ENCODE measurements at regions not wholly inside any gene's neighbourhood (a gene's known extent, or its start where the extent isn't known, plus 50 kb on each side); places are given as distances from the start of the nearest gene placed in this dataset.
"Not testable (repeated sequence)": the region's sequence is repeated elsewhere in the genome, so short reads cannot be mapped to it uniquely, and the experiment has no call there.

DNA sequence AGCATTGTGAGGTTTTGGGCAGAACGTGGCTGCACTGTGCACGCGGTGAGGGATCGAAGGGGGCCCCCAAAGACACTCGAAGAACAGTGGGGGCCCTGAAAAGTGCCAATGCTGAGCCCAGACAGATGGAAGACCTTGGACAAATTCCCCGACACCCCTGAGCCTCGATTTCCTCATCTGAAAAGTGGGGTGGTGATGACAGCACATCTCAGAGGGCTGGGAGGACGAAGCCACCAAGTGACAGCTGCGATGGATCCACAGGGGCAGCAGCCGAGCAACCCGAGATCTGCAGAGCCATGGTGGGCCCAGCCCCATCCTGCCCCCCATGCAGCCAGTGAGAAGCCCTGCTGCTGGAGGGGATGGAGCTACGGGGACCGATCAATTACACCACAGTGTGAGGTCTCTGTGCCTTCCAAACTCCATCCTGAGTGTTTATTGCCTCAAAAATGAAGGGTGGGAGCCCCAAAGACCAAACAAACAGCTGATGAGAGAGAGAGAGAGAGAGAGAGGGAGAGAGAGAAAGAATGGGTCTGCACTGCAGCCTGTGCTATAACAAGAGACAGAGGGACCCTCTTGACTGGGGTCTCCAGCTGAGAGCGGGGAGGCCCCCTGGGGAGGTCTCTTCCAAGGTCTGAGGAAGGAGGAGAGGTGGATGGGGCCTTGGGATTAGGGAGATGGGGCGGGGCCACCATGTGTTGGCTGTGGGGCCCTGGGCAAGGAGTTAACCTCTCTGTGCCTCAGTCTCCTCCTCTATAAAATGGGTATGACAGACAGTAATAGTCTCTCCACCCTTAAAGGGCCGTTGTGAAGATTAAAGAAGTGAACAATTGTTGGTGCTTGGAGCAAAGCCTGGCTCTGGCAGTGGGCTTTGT lies 134.4 kb upstream of the IER5L start:
- H3K27ac Mint-ChIP-seq, result no peak overlapping the region
- H3K4me3 Mint-ChIP-seq, result no peak overlapping the region
- no peaks in the 10 kb centered on the region for H3K36me3 Mint-ChIP-seq
- no peaks in the 10 kb centered on the region for H3K9me3 Mint-ChIP-seq (ENCODE audit: low read depth)
- peaks cover 4% of the 10 kb centered on the region for H3K4me1 Mint-ChIP-seq (ENCODE audit: low read depth)
- no peaks in the 10 kb centered on the region for H3K27me3 Mint-ChIP-seq

DNA sequence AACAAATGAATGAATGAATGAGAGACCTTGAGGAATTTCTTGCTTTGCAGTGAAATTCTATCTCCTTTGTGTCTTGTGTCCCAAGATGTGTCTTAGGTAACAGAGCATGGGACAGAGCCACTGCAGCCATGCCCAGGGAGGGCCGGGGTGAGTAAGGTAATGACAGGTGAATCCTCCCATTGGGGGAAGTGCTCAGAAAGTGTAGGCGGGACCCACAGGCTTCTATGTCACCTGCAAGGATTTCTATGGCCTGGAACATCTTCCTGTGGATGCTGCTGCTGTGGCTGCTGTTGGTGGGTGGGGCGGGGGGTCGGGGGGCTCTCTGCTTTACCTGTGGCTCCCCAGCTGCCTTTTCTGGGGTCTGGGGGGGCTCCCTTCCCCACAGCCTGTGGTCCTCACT lies 133.6 kb upstream of the IER5L start:
- Mint-ChIP-seq H3K27ac (no peak overlapping the region), H3K9me3 (ENCODE audit: low read depth) (no peaks in the 10 kb centered on the region), H3K4me1 (ENCODE audit: low read depth) (peaks cover 10% of the 10 kb centered on the region), H3K4me3 (no peak overlapping the region), H3K36me3 (no peaks in the 10 kb centered on the region), H3K27me3 (no peaks in the 10 kb centered on the region)

DNA sequence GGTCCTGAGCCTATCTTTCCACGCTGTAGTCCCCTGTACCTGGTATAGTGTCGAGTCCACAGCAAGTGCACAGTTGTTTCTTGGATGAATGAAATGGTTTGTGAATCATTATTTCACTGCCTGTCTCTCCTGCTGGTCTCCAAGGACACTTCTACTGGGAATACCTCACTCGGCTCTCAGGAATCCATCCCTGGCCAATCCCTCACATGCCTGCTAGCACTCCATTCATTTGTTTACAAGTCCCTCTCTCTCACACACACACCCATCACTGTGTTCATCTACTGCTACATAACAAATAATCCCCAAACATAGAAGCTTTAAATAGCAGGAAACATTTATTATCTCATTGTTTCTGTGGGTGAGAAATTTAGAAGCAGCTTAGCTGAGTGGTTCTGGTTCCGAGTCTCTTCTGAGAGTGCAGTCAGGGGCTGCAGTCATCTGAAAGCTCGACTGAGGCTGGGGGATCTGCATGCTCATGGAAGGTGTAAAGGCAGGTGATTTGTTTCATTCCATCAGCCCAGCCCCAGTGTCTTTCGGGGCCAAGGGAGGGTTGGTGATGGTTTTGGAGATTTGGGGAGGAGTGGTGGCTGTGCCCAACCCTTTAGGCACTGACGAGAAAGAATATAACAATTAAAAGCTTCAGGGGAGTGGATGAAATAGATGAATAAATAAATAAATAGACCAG lies 132.7 kb upstream of the IER5L start:
- no peak overlapping the region for H3K27ac Mint-ChIP-seq
- H3K27me3 Mint-ChIP-seq, result no peaks in the 10 kb centered on the region
- H3K4me3 Mint-ChIP-seq, result no peak overlapping the region
- no peaks in the 10 kb centered on the region for H3K9me3 Mint-ChIP-seq (ENCODE audit: low read depth)
- H3K36me3 Mint-ChIP-seq, result no peaks in the 10 kb centered on the region
- H3K4me1 Mint-ChIP-seq (ENCODE audit: low read depth), result peaks cover 10% of the 10 kb centered on the region

DNA sequence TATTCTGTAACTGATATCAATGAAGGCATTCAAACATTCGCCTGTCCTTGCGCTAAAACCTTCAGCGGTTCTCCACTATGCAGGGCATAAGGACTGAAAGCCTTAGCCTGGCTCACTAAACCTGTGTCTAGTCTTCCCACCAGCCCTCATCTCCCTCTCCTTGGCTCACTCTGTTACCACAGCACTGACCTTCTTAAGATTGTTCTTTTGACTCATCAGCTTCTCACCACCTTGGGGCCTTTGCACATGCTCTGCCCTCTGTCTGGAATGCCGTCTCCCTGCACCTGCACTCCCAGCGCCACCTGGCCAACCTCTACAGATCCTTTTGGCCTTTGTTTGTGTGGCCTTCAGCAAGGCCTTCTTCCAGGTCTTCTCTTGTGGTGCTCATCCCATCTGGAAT lies 131.8 kb upstream of the IER5L start:
- peaks cover 10% of the 10 kb centered on the region for H3K4me1 Mint-ChIP-seq (ENCODE audit: low read depth)
- no peak overlapping the region for H3K4me3 Mint-ChIP-seq
- no peaks in the 10 kb centered on the region for H3K9me3 Mint-ChIP-seq (ENCODE audit: low read depth)
- no peak overlapping the region for H3K27ac Mint-ChIP-seq
- H3K27me3 Mint-ChIP-seq, result no peaks in the 10 kb centered on the region
- H3K36me3 Mint-ChIP-seq, result no peaks in the 10 kb centered on the region

DNA sequence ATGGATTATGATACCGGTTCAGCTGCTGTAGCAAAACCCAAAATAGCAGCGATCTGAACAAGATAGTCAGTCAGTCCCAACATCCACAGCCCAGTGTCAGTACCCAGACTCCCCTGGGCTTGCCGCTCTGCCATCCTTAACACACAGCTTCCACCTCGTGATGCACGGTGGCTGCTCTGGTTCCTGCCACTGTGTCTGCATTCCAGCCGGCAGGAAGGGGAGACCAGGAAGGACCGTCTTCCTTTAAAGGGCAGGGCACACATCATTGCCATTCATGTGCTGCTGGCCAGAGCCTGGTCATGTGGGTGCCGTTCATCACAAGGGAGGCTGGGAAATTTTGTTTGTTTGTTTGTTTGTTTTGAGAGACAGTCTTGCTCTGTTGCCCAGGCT lies 131.0 kb upstream of the IER5L start:
- Mint-ChIP-seq H3K27me3 (no peaks in the 10 kb centered on the region), H3K9me3 (ENCODE audit: low read depth) (no peaks in the 10 kb centered on the region), H3K4me3 (no peak overlapping the region), H3K36me3 (no peaks in the 10 kb centered on the region), H3K27ac (peak overlapping the region; percentile 54), H3K4me1 (ENCODE audit: low read depth) (peaks cover 10% of the 10 kb centered on the region)

DNA sequence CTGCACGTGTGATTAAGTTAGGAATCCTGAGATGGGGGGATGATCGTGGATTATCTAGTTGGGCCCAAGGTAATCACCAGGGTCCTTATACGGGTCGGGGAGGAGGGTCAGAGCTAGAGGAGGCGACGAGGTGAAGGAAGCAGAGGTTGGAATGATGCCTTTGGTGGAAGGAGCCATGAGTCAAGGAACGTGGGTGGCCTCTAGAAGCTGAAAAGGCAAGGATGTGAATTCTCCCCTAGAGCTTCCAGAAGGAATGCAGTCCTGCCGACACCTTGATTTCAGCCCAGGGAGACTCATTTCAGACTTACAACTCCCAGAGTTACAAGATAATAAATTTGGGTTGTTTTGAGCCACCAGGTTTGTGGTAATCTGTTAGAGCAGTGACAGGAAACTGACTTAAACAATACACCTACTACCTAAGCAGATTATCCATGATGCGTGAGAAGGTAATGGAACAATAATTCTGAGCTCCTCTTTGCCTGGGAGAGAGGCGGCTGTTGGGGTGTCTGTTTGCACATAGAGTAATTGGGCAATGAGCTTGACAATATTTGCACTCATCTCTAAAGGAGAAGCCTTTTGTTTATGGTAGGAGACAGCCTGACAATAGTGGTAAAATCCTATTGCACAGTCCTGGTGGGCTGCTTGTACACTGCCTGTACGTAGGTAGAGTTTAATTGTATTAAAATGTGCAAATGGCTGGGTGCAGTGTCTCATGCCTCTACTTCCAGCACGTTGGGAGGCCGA lies 129.3 kb upstream of the IER5L start:
- Mint-ChIP-seq H3K9me3 (ENCODE audit: low read depth) (no peaks in the 10 kb centered on the region), H3K27ac (no peak overlapping the region), H3K27me3 (no peaks in the 10 kb centered on the region), H3K4me1 (ENCODE audit: low read depth) (peaks cover 10% of the 10 kb centered on the region), H3K4me3 (peak overlapping the region; percentile 32), H3K36me3 (no peaks in the 10 kb centered on the region)

DNA sequence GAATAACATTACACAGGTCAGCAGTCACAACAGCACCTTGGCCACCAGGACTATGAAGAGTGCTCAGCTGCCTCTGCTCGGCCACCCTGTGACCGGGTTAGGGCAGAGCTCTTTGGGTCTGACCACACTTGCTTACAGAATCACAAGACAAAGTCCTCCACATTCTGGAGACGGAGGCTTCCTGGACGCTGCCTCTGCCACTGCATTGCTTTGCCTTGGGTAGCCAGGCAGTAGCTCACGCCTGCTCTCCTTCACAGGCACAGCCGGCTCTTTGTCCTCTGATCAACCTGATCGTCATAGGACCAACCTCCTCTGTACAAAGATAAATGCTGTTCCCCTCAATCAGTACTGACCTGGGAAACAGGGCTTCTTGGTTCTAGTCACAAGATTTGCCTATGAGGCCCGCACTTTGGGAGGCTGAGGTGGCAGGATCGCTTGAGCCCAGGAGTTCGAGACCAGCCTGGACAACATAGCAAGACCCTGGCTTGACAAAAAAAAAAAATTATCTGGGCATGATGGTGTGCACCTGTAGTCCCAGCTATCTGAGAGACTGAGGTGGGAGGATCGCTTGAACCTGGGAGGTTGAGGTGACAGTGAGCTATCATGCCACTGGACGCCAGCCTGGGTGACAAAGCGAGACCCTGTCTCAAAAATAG lies 128.4 kb upstream of the IER5L start:
- Mint-ChIP-seq H3K36me3 (no peaks in the 10 kb centered on the region), H3K27me3 (no peaks in the 10 kb centered on the region), H3K4me1 (ENCODE audit: low read depth) (peaks cover 10% of the 10 kb centered on the region), H3K4me3 (no peak overlapping the region), H3K9me3 (ENCODE audit: low read depth) (no peaks in the 10 kb centered on the region), H3K27ac (no peak overlapping the region)

DNA sequence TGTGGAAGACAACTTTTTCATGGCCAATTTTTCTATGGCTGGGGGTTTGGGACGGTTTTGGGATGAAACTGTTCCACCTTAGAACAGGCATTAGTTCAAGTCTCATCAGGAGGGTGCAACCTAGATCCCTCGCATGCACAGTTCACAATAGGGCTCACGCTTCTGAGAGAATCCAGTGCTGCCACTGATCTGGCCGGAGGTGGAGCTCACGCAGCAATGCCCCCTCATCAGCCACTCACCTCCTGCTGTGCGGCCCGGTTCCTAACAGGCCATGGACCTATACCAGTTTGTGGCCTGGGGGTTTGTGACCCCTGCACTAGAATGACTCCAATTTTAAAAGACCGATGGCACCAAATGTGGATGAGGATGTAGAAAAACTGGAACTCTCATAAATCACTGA lies 127.2 kb upstream of the IER5L start:
- H3K4me3 Mint-ChIP-seq, result no peak overlapping the region
- H3K36me3 Mint-ChIP-seq, result no peaks in the 10 kb centered on the region
- H3K27me3 Mint-ChIP-seq, result no peaks in the 10 kb centered on the region
- H3K4me1 Mint-ChIP-seq (ENCODE audit: low read depth), result peaks cover 10% of the 10 kb centered on the region
- no peak overlapping the region for H3K27ac Mint-ChIP-seq
- H3K9me3 Mint-ChIP-seq (ENCODE audit: low read depth), result no peaks in the 10 kb centered on the region

DNA sequence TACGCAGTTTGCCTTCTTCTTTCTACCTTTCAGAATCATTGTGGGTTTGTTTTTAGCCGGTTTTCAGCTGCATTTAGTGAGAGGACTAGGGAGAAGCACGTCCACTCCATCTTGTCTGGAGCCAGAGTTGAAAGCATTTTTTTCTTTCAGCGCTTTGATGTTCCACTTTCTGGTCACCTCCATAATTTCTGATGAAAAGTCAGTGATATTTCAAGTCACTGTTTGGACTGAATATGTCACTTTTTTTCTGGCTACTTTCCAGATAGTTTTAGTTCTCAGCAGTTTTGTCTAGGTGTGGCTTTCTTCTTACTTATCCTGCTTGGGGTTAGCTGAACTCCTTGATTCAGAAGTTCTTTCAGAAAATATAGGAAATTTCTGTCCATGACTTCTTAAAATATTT lies 123.9 kb upstream of the IER5L start:
- Mint-ChIP-seq H3K27ac (no peak overlapping the region), H3K4me1 (ENCODE audit: low read depth) (peaks cover under 1% of the 10 kb centered on the region)

DNA sequence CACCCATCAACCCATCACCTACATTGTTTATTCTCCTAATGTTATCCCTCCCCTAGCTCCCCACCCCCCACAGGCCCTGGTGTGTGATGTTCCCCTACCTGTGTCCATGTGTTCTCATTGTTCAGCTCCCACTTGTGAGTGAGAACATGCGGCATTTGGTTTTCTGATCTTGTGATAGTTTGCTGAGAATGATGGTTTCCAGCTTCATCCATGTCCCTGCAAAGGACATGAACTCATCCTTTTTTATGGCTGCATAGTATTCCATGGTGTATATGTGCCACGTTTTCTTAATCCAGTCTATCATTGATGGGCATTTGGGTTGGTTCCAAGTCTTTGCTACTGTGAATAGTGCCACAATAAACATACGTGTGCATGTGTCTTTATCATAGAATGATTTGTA lies 118.1 kb upstream of the IER5L start:
- H3K9me3 Mint-ChIP-seq (ENCODE audit: low read depth); H3K4me3 Mint-ChIP-seq; H3K4me1 Mint-ChIP-seq (ENCODE audit: low read depth); H3K27ac Mint-ChIP-seq; H3K36me3 Mint-ChIP-seq; H3K27me3 Mint-ChIP-seq: not testable (repeated sequence)

More for the DNA sequence above, 123.9 kb upstream of the IER5L start:
- no peak overlapping the region for H3K4me3 Mint-ChIP-seq
- no peaks in the 10 kb centered on the region for H3K27me3 Mint-ChIP-seq
- no peaks in the 10 kb centered on the region for H3K36me3 Mint-ChIP-seq
- H3K9me3 Mint-ChIP-seq (ENCODE audit: low read depth), result no peaks in the 10 kb centered on the region

DNA sequence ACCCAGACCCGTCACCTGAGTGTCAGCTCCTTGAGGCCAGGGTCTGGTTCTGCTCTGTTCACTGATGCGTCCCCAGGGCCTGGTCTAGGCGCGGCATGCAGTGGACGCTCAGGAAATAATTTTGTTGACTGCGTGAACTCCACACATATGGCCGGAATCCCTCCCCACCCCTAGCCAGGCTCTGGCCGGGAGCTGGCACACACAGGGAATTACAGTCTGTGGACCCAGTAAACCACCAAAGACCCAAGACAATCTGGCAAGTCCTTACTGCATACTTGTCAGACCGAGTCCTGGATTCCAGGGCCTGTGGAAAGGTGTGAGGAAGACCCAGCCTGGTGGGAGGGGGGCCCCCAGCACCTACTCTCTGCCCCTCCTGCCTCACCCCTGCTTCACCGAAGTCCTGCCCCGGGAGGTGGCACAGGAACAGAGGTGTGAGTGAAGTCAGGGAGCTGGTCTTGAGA lies 113.0 kb upstream of the IER5L start:
- no peaks in the 10 kb centered on the region for H3K9me3 Mint-ChIP-seq (ENCODE audit: low read depth)
- no peak overlapping the region for H3K4me3 Mint-ChIP-seq
- H3K27ac Mint-ChIP-seq, result no peak overlapping the region
- H3K27me3 Mint-ChIP-seq, result no peaks in the 10 kb centered on the region
- H3K4me1 Mint-ChIP-seq (ENCODE audit: low read depth), result no peaks in the 10 kb centered on the region
- H3K36me3 Mint-ChIP-seq, result no peaks in the 10 kb centered on the region

DNA sequence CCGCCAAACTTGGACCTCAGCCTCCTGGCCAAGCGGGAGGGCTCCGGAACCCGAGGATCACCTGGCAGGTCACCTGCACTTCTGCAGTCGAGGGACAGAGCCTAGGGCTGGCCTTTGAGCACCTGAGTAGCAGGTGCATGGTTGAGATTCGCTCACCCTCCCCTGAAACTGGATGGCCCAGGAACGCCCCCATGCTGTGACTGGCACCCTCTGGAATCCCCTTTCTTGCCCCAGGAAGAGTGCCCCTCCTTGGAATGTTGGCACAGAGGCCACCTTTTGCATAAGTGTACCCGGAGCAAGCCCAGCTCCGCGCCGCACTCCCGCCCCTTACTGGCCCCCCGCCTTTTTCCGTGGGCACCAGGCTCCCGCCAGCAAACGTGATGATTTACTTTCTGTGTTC lies 112.5 kb upstream of the IER5L start:
- no peaks in the 10 kb centered on the region for H3K27me3 Mint-ChIP-seq
- no peaks in the 10 kb centered on the region for H3K9me3 Mint-ChIP-seq (ENCODE audit: low read depth)
- H3K4me3 Mint-ChIP-seq, result no peak overlapping the region
- H3K4me1 Mint-ChIP-seq (ENCODE audit: low read depth), result no peaks in the 10 kb centered on the region
- no peaks in the 10 kb centered on the region for H3K36me3 Mint-ChIP-seq
- H3K27ac Mint-ChIP-seq, result no peak overlapping the region

DNA sequence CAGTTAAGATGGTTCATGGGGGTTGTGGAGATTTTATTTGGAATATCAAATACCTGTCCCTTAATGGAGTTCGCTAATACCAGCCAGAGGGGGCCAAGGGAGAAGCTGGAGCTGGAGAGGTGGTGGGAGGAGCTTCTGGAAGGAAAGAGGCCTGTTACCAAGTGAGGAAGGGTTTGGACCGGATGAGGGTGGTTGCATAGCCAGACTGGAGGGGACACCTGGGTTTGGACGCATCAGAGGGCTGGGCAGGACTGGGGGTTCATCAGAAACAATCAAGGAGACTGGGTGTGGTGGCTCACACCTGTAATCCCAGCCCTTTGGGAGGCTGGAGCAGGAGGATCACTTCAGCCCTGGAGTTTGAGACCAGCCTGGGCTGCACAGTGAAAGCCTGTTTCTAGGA lies 111.8 kb upstream of the IER5L start:
- Mint-ChIP-seq H3K4me3 (no peak overlapping the region), H3K27ac (peak overlapping the region; percentile 22)

DNA sequence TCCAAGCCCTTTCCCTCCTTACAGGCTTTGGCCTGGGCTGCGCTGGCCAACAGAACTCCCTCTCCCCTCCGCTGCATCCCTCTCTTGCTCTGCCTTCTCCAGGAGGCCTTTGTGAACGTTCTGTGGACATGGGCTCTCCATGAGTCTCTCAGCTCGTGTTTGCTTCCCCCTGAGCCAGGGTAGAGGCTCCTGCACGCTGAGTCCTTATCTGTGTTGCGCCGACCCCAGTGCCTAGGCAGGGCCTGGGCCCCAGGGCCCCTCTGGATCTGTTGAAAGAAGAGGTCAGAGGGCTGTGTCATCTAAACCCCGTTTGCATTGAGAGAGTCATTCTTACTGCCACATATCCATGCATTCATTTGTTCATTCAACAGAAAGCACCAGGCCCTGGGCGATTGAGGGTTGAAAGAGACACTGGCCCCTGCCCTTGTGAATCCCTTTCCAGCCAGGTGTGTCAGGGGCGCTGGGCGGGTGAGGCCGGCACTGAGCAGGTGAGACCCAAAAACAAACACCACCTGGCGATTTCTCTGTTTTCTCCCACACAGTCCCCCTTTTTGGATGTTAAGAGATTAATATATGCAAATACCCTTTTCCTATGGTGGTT lies 111.2 kb upstream of the IER5L start:
- Mint-ChIP-seq H3K27me3 (no peaks in the 10 kb centered on the region), H3K36me3 (no peaks in the 10 kb centered on the region), H3K9me3 (ENCODE audit: low read depth) (no peaks in the 10 kb centered on the region), H3K27ac (no peak overlapping the region), H3K4me3 (no peak overlapping the region), H3K4me1 (ENCODE audit: low read depth) (no peaks in the 10 kb centered on the region)

More for the DNA sequence above, 111.8 kb upstream of the IER5L start:
- H3K9me3 Mint-ChIP-seq (ENCODE audit: low read depth), result no peaks in the 10 kb centered on the region
- no peaks in the 10 kb centered on the region for H3K4me1 Mint-ChIP-seq (ENCODE audit: low read depth)
- no peaks in the 10 kb centered on the region for H3K27me3 Mint-ChIP-seq
- no peaks in the 10 kb centered on the region for H3K36me3 Mint-ChIP-seq

Measured in activated naive CD8-positive, alpha-beta T cell (primary cell).